HG03103 (cell line): ENCODE measurements at regions not wholly inside any gene's neighbourhood (a gene's known extent, or its start where the extent isn't known, plus 50 kb on each side); places are given as distances from the start of the nearest gene placed in this dataset.

Experiments used
- ATAC-seq: cut with Tn5 transposase; IDR thresholded peaks from one replicate; pipeline ENCODE4 v1.9.1; 2021; ENCODE audit warnings: low read depth; ENCODE audit not compliant: unreplicated experiment

DNA sequence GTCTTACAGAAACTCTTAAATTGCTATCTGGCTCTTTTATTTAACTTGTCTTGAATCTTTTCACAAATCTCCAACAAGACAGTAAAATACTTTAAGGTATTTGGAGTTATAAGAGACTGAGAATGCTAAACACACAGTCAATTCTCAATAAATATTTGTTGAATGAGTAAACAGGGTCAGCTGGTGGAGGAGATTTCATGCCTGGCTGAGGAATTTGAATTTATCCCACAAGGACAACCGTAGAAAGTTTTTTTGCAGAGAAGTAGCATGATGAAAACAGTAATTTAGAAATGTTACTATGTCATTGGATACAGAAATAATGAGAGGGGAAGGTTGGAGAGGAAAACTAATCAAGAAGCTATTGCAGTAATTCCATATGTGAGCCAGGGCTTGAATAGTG is 1223.7 kb downstream of the PCDH17 start:
- no peak for ATAC-seq

DNA sequence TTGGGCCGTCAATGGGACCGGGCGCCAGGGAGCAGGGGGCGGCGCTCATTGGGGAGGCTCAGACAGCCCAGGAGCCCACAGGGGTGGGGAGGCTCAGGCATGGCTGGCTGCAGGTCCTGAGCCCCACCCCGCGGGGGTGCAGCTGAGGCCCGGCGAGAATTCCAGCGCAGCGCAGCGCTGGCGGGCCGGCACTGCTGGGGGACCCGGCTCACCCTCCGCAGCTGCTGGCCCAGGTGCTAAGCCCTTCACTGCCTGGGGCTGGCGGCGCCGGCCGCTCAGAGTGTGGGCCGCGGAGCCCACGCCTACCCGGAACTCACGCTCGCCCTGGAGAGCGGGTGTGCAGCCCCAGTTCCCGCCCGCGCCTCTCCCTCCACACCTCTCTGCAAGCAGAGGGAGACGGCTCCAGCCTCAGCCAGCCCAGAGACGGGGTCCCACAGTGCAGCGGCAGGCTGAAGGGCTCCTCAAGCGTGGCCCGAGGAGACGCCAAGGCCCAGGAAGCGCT is 1227.4 kb downstream of the PCDH17 start:
- ATAC-seq = no peak

DNA sequence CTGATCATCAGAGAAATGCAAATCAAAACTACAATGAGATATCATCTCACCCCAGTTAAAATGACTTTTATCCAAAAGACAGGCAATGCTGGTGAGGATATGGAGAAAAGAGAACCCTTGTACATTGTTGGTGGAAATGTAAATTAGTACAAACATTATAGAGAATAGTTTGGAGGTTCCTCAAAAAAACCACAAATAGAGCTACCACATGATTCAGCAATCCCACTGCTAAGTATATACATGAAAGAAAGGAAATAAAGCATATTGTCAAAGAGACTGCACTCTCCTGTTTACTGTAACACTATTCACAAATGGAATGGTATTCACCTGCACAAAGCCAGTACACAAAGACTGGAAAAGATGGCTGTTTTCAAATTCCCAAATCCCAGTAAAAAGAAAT is 1233.7 kb downstream of the PCDH17 start:
- ATAC-seq = no peak

DNA sequence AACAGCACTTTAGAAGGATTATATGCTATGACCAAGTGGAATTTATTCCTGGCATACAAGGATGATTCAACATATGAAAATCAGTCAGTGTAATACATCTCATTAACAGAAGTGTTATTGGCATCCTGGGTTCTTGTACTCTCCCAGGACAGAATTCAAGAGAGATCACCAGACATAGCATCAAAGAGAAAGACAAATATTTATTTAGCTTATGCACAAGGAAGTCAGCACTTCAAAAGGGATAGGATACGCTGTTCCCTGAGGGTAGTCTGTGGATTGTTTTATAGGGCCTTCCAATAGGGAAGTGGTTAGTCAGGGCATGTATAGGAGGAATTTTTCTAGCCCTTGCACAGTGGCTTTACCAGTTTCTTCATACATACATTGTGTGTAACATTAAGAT is 1238.0 kb downstream of the PCDH17 start:
- no peak for ATAC-seq

DNA sequence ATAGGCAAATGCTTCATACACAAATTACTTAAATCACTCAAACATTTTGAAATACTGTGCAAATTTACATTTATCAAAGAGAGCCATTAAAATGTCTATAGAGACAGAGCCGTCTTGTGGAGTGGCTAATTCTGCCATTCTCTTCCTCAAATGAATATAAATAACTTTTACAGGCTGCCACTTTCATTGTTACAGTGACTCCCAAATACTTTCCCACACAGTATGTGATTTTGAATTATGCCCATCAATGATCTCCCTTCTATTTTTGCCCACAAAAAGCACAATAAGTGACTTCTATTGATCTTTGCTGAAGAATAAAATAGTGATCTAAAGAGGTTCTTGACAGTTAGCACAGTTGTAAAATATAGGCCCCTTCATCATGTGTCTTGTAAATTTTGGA is 1244.9 kb downstream of the PCDH17 start:
- no peak for ATAC-seq

DNA sequence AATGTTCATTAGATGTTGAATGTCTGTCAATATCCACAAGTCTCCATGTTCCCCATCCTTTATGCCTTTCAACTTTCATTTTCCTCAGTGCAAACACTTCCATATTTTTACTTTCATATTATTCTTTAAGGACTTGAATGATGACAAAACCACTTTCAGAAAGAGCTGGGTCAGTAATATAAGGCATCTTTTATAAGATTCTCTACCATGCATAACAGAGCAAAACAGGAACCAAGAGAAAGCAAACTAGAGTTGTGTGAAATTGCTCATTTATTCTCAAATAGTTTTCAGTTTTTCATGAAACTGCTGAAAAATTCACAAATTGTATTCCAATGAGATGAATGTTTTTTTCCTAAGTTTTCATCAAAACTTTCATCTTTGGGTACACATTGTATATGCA is 1247.6 kb downstream of the PCDH17 start:
- no peak for ATAC-seq

DNA sequence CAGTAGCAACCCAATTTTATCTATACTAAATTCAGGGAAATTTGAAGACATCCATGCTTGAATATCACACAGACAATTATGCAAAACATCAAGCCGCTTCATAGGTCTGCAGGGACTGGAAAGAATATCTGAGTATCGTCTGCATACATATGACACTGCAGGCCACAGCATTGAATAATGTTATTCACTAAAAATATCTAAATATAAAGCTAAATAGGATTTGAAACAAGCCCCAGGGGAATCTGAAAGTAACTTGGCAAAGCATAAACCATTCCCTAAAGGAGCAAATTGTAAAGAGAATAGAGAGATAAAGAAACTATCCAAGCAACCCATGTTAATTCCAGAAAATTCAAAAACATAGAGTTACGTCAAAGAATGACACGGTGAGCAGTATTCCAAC is 1251.0 kb downstream of the PCDH17 start:
- no peak for ATAC-seq

DNA sequence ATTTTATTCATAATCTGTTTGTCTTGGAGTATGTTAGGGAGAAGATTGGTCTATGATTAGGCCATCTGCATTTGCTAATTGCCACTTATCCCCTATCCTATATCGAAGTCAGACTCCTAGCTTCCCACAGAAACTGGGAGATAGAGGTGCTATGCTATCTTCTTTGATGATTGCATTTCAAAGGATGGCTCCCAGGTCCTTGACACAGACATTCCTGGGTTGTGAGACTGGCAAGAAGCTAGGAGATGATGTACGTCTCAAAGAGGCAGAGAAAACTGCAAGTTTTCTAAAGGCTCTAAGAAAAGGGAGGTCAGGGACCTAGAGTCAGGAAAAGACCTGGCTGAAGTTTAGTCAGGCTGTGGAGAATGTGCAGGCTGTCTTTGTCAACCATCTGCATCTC is 1251.9 kb downstream of the PCDH17 start:
- no peak for ATAC-seq

DNA sequence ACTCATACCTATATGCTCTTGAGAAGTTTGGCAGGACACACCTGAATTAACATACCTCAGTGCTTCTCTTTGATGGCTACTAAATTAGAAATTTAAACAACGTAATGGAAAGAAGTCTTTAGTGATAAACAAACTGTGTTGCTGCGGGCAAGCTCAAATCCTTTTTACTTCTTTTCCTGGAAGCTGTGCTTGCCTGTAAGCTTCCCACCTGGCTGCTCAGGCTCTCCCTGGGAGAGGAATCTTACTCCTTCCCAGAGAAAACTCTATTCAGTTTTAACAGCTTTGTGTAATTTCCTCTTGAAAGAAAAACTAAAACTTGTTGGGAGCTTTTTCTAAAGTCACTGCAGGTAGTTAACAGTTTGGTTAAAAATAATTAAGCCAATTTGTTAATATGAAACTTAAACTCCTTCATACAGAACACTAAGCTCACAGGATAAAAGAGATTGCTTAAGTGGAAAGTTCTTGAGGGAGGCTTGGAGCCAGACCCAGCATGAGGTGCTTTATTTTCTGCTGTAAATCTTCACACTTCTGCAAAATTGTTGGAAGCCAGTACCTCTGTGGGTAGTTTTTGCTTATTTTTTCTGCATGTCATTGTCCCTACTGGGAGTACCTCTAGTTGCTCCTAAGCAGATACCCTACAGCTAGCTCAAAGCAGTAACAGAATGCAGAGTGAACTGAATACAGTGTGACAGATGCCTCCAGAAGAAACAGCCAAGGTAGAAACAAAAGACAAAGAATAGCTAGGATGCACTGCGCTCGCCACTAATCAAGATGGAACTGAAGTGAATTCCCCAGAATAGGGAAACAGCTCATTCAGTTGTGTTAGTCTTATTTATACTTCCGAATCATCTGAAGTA is 1253.0 kb downstream of the PCDH17 start:
- ATAC-seq = no peak

DNA sequence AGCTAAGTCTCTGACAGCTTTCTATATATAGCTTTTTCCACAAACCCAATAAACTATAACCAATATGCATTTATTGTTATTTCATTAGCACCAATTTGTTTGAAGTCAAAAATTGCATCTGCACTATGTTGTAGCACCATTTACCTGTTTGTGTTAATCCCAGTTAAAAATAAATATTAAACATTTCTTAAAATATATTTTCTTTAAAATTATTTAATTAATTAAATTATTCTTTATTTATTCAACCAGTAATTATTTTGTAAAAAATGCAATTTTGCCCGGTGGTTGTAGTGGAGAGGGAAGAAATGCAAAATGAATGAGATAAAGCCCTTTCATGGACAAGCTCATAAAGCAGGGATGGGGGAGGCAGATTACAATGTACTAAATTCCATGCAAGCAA is 1257.9 kb downstream of the PCDH17 start:
- ATAC-seq = no peak

DNA sequence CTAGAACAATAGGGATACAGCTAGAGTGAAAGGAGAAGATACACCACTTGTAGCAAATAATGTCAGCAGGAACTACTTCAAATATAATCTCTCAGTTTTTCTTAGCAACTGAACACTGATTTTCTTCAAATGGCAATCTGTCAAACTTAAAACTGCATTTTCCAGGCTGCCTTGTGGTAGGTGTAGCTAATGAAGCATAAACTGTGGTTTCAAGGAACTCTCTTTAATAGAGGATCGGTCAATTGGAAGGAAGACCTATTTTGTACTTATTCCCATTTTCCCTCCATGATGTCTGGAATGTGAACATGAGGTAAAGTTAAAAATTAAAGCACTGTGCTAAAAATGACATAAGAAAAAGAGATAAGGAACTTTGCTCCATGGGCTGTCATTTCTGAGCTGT is 1261.9 kb downstream of the PCDH17 start:
- no peak for ATAC-seq

DNA sequence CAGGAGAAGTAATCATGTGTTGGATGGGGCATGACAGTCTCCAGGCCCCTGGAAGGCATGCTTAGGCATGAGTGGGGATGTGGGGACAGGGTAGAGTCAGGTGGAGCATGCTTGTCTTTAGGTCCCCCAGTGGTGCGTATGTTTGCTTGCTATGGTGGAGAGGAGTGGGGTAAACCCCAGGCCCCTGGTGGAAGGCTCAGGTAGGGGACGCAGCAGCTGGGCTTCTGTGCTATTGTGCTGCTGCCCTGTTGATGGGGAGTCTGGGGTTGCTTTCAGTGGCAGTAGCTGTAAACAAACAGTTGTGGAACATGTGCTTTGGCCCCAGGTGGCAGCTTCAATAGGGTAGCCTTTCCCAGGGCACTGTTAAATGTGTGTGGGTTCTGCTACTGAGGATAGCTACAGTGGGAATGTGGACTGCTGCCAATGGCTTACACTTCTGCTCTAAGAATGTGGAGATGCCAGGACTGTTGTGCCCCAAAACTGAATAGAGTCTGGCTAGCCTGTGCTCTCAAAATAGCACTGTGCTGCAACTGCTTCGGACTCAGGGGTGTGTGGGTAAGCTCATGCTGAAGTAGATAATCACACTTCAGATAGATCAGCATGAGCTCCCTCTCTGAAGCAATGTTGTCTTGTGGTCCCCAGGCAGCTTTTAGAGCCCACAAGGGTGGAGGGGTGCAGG is 1257.3 kb downstream of the DIAPH3 start:
- no peak for ATAC-seq

DNA sequence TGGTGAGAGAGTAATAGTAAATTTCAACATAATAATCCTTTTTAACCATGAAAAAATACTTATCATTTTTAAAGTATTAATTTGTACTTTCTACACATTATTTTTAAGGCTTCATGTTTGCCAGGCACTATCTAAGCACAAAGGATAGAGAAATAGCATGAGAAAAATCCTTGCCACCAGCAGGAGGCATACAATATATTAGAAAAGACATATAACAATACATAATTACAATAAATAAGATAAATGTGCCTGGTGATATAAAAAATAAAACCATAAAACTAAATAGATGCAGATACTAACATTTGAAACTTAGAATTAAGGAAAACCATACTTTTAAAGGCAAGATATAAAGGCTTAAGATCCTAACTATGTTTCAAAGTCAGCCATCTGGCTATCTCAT is 1256.4 kb downstream of the DIAPH3 start:
- ATAC-seq = no peak

DNA sequence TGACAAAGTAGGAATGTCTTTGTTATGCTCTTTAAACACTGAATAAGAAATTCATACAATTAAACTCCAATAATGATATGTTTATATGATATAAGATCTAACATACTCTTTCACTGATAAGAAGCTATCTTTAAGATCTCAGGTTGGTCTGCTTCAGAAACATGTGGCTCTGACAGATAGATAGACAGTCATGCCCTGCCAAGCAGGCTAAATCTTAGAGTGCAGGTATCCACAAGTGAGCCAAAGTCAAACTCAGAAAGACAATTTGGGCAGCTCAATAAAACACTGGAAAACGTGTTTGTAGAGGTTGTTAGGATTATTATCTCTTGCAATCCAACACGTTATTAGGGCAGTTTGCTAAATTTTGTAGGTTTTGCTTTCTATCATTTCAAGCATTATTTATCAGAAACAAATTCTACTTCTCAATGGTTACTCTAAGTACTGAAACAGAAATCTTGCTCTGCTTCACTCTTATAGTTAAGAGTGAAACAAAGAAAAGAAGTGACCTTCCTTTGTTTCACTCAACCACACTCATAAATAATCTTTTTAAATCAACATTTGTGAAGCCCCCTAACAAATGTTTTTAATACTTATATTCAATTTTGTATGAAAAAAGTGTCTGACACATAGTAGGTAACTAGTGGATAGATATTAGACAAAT is 1255.6 kb downstream of the DIAPH3 start:
- ATAC-seq = no peak

DNA sequence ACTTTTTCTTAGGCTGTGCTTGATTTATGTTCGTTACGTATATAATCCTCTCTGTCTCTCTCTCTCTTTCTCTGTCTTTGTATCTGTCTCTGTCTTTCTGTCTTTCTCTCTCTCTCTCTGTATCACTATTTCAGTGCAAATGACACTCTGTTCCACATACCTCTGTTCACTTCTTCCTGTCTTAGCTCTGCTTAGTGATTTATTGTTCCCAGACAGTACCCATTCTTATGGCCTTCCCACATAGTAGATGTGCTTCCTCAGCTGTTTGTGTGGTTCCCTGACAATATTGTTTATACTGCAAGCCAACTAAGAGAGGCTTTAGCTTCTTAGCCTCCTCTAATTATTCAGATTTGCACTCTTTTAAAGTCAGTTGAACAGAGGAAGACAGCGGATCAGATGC is 1244.2 kb downstream of the DIAPH3 start:
- ATAC-seq = no peak

DNA sequence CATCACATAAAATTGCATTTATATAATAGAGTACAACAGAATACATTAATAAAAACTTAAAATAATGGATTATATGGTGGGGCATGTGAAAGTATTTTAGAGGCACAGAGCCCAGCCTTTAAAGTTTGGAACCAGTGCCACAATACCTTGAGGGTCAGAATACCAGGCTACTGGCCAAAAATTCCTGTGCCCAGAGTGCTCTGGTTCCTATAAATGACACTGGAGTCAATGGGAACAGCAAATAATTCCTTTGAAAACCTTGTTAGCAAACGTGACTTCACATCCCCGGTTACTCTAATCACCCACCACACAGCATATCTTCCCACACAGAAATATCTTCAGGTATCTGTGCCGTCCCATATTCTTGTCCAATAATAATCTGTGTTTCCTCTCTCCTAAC is 1242.6 kb downstream of the DIAPH3 start:
- no peak for ATAC-seq

DNA sequence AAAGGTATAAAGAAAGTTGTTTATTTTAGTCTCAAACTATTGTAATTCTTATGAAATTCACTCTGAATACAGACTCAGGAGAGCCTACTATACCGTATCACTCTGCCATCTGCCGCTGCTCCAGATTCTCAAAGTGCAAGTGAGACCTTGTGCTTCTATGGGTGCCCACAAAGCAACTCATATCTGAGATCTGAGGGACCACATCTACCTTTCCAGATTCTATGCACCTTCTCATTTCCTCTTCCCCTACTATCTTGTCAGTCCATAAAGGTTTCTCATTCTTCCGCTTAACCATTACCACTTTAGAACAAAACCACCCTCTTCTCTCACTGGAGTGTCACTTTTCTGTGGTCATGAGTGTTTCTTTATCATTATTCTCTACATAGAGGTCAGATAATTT is 1236.9 kb downstream of the DIAPH3 start:
- ATAC-seq = no peak

DNA sequence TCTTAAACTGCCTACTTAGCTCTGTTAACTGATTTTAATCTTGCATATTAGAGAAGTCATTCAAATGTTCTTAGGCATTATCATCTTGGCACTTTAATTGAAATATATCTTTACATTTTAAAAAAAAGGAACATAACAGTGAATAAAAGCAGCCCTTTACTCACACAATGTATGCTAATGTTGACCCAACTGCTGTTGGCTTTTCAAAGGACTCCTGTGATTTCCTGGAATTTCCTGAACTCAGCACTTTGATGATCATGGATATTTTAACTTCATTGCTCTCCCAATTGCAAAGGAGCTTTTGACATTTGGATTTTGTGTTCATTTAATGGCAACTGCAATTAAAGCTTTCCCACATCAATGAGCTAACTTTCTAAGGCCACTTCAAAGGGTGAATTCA is 1230.3 kb downstream of the DIAPH3 start:
- ATAC-seq = no peak

DNA sequence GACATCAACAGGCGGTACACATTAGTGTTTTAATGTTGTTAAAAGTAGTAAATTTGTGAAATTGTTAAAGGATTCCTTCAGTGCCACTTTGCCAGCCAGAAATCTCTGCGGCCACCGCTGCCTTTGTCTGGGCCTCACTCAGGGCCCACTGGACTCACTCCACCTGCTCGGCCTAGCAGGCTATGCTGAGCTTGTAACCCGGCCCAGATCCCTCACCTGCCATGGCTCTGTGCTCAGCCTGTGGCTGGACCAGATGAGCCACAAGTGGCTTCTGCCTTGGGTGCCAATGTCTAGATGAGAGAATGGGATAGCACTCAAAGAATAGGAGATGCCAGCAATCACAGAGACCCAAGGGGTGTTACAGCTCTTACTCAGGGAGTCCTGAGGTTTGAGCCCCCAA is 1228.0 kb downstream of the DIAPH3 start:
- ATAC-seq = no peak

DNA sequence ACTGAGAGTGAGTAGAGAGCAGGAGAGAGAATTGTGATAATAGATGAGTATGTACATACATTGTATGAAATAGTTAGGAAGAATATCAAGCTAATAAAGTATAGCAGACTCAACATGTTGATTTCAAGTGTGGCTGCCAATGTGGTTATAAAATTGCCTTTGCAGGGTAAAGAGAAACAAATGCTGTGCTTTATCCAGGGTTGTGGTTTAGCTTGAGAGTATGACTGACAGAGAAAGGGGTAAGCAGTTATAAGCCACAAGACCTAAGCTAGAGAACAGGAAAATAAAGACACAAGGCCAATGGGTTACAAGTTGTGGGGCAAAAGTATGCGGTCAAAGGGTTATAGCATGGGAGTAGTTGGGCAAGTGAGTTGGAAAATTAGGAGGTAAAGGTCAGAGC is 1217.5 kb downstream of the DIAPH3 start:
- ATAC-seq = no peak

DNA sequence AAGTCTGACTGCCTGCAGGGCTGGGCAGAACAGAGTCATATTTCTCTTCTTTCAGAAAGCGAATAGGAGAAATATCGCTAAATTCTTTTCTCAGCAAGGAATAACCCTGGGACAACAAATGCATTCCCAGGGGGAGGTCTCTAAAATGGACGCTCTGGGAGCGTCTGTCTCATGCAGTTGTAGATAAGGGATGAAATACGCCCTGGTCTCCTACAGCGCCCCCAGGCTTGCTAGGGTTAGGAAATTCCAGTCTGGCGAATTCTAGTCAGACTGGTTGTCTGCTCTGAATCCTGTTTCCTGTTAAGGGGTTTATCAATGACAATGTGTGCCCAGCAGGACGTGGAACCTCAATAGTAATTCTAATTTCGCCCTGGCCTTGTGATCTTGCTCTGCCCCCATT is 1214.1 kb downstream of the DIAPH3 start:
- ATAC-seq = no peak

DNA sequence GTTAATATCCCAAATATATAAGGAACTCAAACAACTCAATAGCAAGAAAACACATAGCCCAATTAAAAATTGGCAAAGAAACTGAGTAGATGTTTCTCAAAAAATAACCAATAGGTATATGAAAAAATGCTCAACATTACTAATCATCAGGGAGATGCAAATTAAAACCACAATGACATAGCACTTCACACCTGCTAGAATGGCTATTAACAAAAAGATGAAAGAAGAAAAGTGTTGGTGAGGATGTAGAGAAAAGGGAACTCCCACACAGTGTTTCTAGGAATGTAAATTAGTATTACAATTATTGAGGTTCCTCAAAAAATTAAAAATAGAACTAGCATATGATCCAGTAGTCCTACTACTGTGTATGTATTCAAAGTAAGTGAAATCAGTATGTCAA is 1212.8 kb downstream of the DIAPH3 start:
- ATAC-seq = no peak
